ENCODE measurements at regions not wholly inside any gene's neighbourhood (a gene's known extent, or its start where the extent isn't known, plus 50 kb on each side); places are given as distances from the start of the nearest gene placed in this dataset.

GRCh38 chr2:120442541-120442922 is 96.6 kb downstream of the INHBB start:
- no peak for TF ChIP-seq TAF1 (IDR thresholded peaks at IDR 0.05; ENCODE audit: borderline replicate concordance, insufficient read depth, low read length)
- no peak for TF ChIP-seq REST (IDR thresholded peaks at IDR 0.05; ENCODE audit: insufficient read depth in 1 of 2, low read depth in 2 of 2, low read length in 2 of 2)

Data from PFSK-1 (cell line).